DOHH2 (cell line): ENCODE measurements at regions not wholly inside any gene's neighbourhood (a gene's known extent, or its start where the extent isn't known, plus 50 kb on each side); places are given as distances from the start of the nearest gene placed in this dataset.

Experiments
- CTCF ChIP-seq: fragments of 200-600 bp; sonication (generic); IDR thresholded peaks from one replicate; pipeline ENCODE4 v1.5.1; 2014; ENCODE audit warnings: antibody characterized with exemption, mild to moderate bottlenecking, low read depth, low read length; ENCODE audit not compliant: poor library complexity, severe bottlenecking
- EZH2phosphoT487 ChIP-seq: fragments of 200-600 bp; sonication (generic); IDR thresholded peaks from 2 replicates; pipeline ENCODE4 v1.6.1; 2017; ENCODE audit warnings: borderline replicate concordance, mild to moderate bottlenecking, antibody characterized with exemption, low read length, moderate library complexity, mixed read lengths

- TF ChIP-seq EZH2phosphoT487 (no peak), CTCF (no peak)
These were observed 422.5 kb downstream of the SHANK2 start for GRCh38 chr11:70829886-70830272.
